HG02870 (cell line): ENCODE measurements at regions not wholly inside any gene's neighbourhood (a gene's known extent, or its start where the extent isn't known, plus 50 kb on each side); places are given as distances from the start of the nearest gene placed in this dataset.
"Not testable (repeated sequence)": the region's sequence is repeated elsewhere in the genome, so short reads cannot be mapped to it uniquely, and the experiment has no call there.

ENCODE experiments used
- ATAC-seq: cut with Tn5 transposase; IDR thresholded peaks from one replicate; pipeline ENCODE4 v1.9.1; 2021; ENCODE audit warnings: mild to moderate bottlenecking, moderate library complexity; ENCODE audit not compliant: unreplicated experiment

- no peak for ATAC-seq
These were observed 118.9 kb upstream of the TCF4 start for GRCh38 chr18:55706898-55707297.

GRCh38 chr18:55699233-55699765 lies 111.3 kb upstream of the TCF4 start:
- no peak for ATAC-seq

- no peak for ATAC-seq
These were observed 108.8 kb upstream of the TCF4 start for GRCh38 chr18:55696811-55697210.

- ATAC-seq: no peak
These were observed 107.1 kb upstream of the TCF4 start for GRCh38 chr18:55695091-55695490.

- ATAC-seq: no peak
These were observed 106.3 kb upstream of the TCF4 start for GRCh38 chr18:55694291-55694690.

GRCh38 chr18:55688030-55688429 lies 100.0 kb upstream of the TCF4 start:
- ATAC-seq: no peak

GRCh38 chr18:55687106-55687505 lies 99.1 kb upstream of the TCF4 start:
- no peak for ATAC-seq

- ATAC-seq: no peak
These were observed 97.6 kb upstream of the TCF4 start for GRCh38 chr18:55685638-55686037.

GRCh38 chr18:55672574-55673361 lies 84.8 kb upstream of the TCF4 start:
- no peak for ATAC-seq

GRCh38 chr18:55665506-55665905 lies 77.5 kb upstream of the TCF4 start:
- no peak for ATAC-seq

- not testable (repeated sequence) for ATAC-seq
These were observed 76.9 kb upstream of the TCF4 start for GRCh38 chr18:55664758-55665400.

GRCh38 chr18:55663891-55664290 lies 75.9 kb upstream of the TCF4 start:
- no peak for ATAC-seq

- no peak for ATAC-seq
These were observed 70.6 kb upstream of the TCF4 start for GRCh38 chr18:55658598-55658997.

- no peak for ATAC-seq
These were observed 69.8 kb upstream of the TCF4 start for GRCh38 chr18:55657572-55658331.

- no peak for ATAC-seq
These were observed 67.0 kb upstream of the TCF4 start for GRCh38 chr18:55654986-55655385.

GRCh38 chr18:55651236-55651635 lies 63.2 kb upstream of the TCF4 start:
- ATAC-seq: no peak

- ATAC-seq: no peak
These were observed 62.4 kb upstream of the TCF4 start for GRCh38 chr18:55650363-55650870.

GRCh38 chr18:55647331-55647730 lies 59.3 kb upstream of the TCF4 start:
- no peak for ATAC-seq

GRCh38 chr18:55642191-55642590 lies 54.2 kb upstream of the TCF4 start:
- no peak for ATAC-seq

GRCh38 chr18:55641486-55641885 lies 53.5 kb upstream of the TCF4 start:
- ATAC-seq: no peak
